Smooth muscle cell (in vitro differentiated cells): ENCODE measurements at regions not wholly inside any gene's neighbourhood (a gene's known extent, or its start where the extent isn't known, plus 50 kb on each side); places are given as distances from the start of the nearest gene placed in this dataset.

ENCODE experiments used
- DNase-seq: peaks from one replicate; lab custom pipeline; 2025; ENCODE audit not compliant: unreplicated experiment; lab: John Stamatoyannopoulos, UW
- H2AFZ ChIP-seq: fragments of 200-600 bp; sonication (generic); 2 replicates; pipeline ENCODE4 v1.6.0; 2016; ENCODE audit warnings: antibody characterized with exemption, low read depth, mild to moderate bottlenecking
- H3F3A ChIP-seq: fragments of 200-600 bp; sonication (generic); 2 replicates; pipeline ENCODE4 v1.6.0; 2017; ENCODE audit warnings: antibody characterized with exemption, low read depth
- H3K27ac ChIP-seq: fragments of 200-600 bp; sonication (generic); 2 replicates; pipeline ENCODE4 v1.5.1; 2016; ENCODE audit warnings: low read depth, mild to moderate bottlenecking
- H3K27me3 ChIP-seq: fragments of 200-600 bp; sonication (generic); 2 replicates; pipeline ENCODE4 v1.6.1; 2016; ENCODE audit warnings: low read depth, mild to moderate bottlenecking
- H3K36me3 ChIP-seq: fragments of 200-600 bp; sonication (generic); 2 replicates; pipeline ENCODE4 v1.5.1; 2016; ENCODE audit warnings: low read depth
- H3K4me1 ChIP-seq: fragments of 200-600 bp; sonication (generic); 2 replicates; pipeline ENCODE4 v1.5.1; 2016; ENCODE audit warnings: low read depth
- H3K4me2 ChIP-seq: fragments of 200-600 bp; sonication (generic); 2 replicates; pipeline ENCODE4 v1.6.0; 2016; ENCODE audit warnings: mild to moderate bottlenecking
- H3K4me3 ChIP-seq: fragments of 200-600 bp; sonication (generic); 2 replicates; pipeline ENCODE4 v1.5.1; 2016; ENCODE audit warnings: mild to moderate bottlenecking
- H3K79me2 ChIP-seq: fragments of 200-600 bp; sonication (generic); 2 replicates; pipeline ENCODE4 v1.6.0; 2016; ENCODE audit warnings: low read depth, mild to moderate bottlenecking
- H3K9ac ChIP-seq: fragments of 200-600 bp; sonication (generic); 2 replicates; pipeline ENCODE4 v1.6.0; 2016; ENCODE audit warnings: low read depth
- H3K9me3 ChIP-seq: fragments of 200-600 bp; sonication (generic); replicated peaks from 2 replicates; pipeline ENCODE4 v1.5.1; 2016; ENCODE audit warnings: low read depth
- H4K20me1 ChIP-seq: fragments of 200-600 bp; sonication (generic); 2 replicates; pipeline ENCODE4 v1.6.0; 2016; ENCODE audit warnings: low read depth
- CTCF ChIP-seq: fragments of 200-600 bp; sonication (generic); IDR thresholded peaks from 2 replicates; pipeline ENCODE4 v1.5.1; 2017; ENCODE audit warnings: borderline replicate concordance, mild to moderate bottlenecking, antibody characterized with exemption; ENCODE audit not compliant: insufficient read depth, poor library complexity, severe bottlenecking
- WGBS: methylation state at CpG from one replicate; pipeline ENCODE4 v1.1.7; 2016; ENCODE audit warnings: low lambda C conversion rate; 5-methylcytosine and 5-hydroxymethylcytosine counted together

GRCh38 chr10:9733766-9734165, 1283.9 kb upstream of the CELF2 start:
- Histone ChIP-seq H3K36me3 (no peaks in the 10 kb centered on the region), H3K4me3 (no peak overlapping the region), H3K9me3 (no peaks in the 10 kb centered on the region), H3K4me1 (no peaks in the 10 kb centered on the region), H3K9ac (no peak overlapping the region), H2AFZ (no peak overlapping the region), H3K79me2 (no peaks in the 10 kb centered on the region), H3F3A (no peaks in the 10 kb centered on the region), H4K20me1 (no peaks in the 10 kb centered on the region), H3K27me3 (no peaks in the 10 kb centered on the region), H3K27ac (no peak overlapping the region), H3K4me2 (no peak overlapping the region)
- WGBS = 64% methylated on average over 1 of the region's 1 CpG
- no peak for DNase-seq
- no peak for TF ChIP-seq CTCF

- no peak for TF ChIP-seq CTCF
- H3K27me3 ChIP-seq = no peaks in the 10 kb centered on the region
- H3K9me3 ChIP-seq = no peaks in the 10 kb centered on the region
- no peak overlapping the region for H2AFZ ChIP-seq
- no peak for DNase-seq
- no peak overlapping the region for H3K4me3 ChIP-seq
- no peaks in the 10 kb centered on the region for H4K20me1 ChIP-seq
- no peaks in the 10 kb centered on the region for H3K79me2 ChIP-seq
- H3K4me1 ChIP-seq = no peaks in the 10 kb centered on the region
- no peaks in the 10 kb centered on the region for H3K36me3 ChIP-seq
- WGBS = 73% methylated on average over 5 of the region's 5 CpGs
- no peak overlapping the region for H3K4me2 ChIP-seq
- no peak overlapping the region for H3K9ac ChIP-seq
- H3K27ac ChIP-seq = no peak overlapping the region
- H3F3A ChIP-seq = no peaks in the 10 kb centered on the region
Measured at GRCh38 chr10:9734218-9734617, 1283.5 kb upstream of the CELF2 start.

- Histone ChIP-seq H3K27ac (no peak overlapping the region), H3K9me3 (no peaks in the 10 kb centered on the region), H3K79me2 (no peaks in the 10 kb centered on the region), H2AFZ (no peak overlapping the region), H3K36me3 (no peaks in the 10 kb centered on the region), H3K4me3 (no peak overlapping the region), H3K9ac (no peak overlapping the region), H3K27me3 (no peaks in the 10 kb centered on the region), H4K20me1 (no peaks in the 10 kb centered on the region), H3K4me1 (no peaks in the 10 kb centered on the region), H3K4me2 (no peak overlapping the region), H3F3A (no peaks in the 10 kb centered on the region)
- 90% methylated on average over 2 of the region's 2 CpGs for WGBS
- no peak for TF ChIP-seq CTCF
- no peak for DNase-seq
Measured at GRCh38 chr10:9735731-9736130, 1281.9 kb upstream of the CELF2 start.

- H3K27me3 ChIP-seq = no peaks in the 10 kb centered on the region
- peak overlapping the region; percentile 51 for H2AFZ ChIP-seq
- no peak overlapping the region for H3K9ac ChIP-seq
- H3F3A ChIP-seq = no peaks in the 10 kb centered on the region
- no peaks in the 10 kb centered on the region for H3K79me2 ChIP-seq
- H3K4me2 ChIP-seq = no peak overlapping the region
- no peak overlapping the region for H3K4me3 ChIP-seq
- H4K20me1 ChIP-seq = no peaks in the 10 kb centered on the region
- no peak overlapping the region for H3K27ac ChIP-seq
- no peaks in the 10 kb centered on the region for H3K36me3 ChIP-seq
- TF ChIP-seq CTCF = no peak
- no peaks in the 10 kb centered on the region for H3K4me1 ChIP-seq
- no peaks in the 10 kb centered on the region for H3K9me3 ChIP-seq
- DNase-seq = no peak
Measured at GRCh38 chr10:9743639-9744038, 1274.0 kb upstream of the CELF2 start.
